TTC549 (cell line): ENCODE measurements at regions not wholly inside any gene's neighbourhood (a gene's known extent, or its start where the extent isn't known, plus 50 kb on each side); places are given as distances from the start of the nearest gene placed in this dataset.

ENCODE experiments used
- FAIRE-seq: peaks from 2 replicates; lab custom pipeline; 2012; peaks lifted over from hg19 to GRCh38; lab: Jason Lieb, UNC

DNA sequence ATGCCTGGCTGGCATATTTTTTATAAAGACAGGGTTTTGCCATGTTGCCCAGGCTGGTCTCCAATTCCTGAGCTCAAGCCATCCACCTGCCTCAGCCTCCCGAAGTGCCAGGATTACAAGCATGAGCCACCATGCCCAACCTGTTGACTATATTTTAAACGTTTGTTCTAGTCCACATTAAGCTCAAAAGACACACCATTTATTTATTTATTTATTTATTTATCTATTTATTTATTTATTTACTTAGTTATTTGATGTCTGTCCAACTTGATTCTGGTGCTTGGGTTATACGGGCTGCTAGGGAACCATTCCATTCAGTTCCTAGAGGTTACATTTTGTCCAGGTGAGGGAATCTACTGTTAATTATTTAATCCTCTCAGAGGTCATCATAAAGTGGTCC is 98.1 kb upstream of the ADGRL4 start:
- no peak for FAIRE-seq

DNA sequence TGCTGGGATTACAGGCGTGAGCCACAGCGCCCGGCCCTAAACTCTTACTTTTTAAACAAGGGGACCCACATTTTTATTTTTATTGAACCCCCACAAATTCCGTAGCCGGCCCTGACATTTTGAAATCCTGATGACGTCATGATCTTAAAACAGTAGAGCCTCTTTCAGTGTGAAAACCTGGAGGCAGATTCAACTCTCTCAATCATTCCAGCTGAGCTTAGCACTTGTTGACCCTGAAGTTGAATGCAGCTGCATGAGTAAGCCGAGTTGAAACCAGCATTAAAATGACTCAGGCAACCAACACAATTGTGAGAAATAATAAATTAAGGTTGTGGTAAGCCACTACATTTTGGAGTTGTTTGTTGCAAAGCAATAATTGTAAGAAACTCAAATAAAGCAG is 93.9 kb upstream of the ADGRL4 start:
- no peak for FAIRE-seq

DNA sequence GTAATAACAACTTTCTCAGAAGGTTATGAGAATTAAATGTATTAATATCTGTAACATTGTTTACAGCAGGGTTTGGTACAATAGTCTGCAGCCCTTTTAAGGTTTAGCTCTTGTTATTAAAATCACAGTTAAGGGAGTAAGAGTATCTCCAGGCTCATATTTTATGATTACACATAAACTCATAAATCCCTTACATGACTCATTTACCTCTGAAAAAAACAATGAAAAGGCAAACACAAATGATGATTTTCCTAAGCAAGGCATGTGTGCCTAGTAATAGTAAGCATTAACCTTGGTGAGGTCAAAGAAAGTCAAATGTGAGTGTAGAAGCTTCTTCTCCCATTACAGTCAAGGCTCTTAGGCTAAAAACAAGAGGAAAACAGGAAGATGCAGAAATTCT is 84.5 kb upstream of the ADGRL4 start:
- no peak for FAIRE-seq

- no peak for FAIRE-seq
Observed at GRCh38 chr1:79089946-79090345, 83.4 kb upstream of the ADGRL4 start.

DNA sequence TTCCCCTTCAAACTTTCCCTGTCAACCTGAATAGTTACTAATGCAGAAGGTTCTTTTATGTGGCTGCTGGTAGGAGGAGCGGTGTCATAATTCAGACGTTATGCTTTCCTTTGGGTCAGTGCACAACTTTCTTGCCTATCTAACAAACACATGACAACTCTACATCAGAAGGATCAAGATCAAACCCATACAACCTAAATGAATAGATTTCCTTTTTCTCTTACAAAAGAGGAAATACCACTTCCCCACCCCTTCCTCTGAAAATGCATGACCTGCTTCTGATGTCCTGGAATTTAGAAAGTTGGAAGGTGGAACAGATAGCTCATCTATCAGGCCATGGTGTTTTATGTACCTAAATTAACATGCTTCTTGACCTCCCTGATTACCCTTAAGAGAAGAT is 75.7 kb upstream of the ADGRL4 start:
- FAIRE-seq = no peak

- FAIRE-seq = no peak
Observed at GRCh38 chr1:79079770-79080169, 73.2 kb upstream of the ADGRL4 start.

DNA sequence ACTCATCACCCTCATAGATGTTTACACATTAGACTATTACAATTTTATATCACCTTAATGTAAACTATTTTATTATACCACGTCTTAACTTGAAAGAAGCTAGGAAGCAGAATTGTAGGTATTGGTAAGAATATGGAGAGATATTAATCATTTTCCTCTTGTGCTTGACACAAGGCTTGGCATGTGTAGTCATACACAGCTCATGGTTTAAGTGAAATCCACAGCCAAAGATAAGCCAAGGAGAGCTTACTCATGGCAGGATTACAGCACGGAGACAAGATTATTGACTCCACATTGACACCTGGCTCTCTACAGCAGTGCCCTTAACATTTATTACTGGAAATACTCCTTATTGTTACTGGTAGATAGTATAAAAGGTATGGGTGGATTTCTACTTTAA is 68.4 kb upstream of the ADGRL4 start:
- no peak for FAIRE-seq

DNA sequence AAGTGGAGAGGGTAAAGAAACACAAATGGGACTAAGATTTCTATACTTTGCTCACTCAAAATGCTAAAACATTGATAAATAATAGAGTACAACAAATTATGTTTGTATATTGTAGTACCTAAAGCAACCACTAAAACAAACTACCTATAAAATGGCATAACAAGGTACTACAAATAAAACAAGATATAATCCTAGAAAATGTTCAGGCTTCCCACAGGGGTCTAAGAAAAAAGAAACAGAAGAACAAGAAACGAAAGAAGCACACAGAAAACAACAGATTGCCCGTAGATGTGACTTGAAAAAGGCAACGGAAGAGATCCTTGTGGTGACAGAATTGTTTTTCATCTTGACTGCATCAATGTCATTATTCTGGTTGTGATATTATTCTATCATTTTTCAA is 63.3 kb upstream of the ADGRL4 start:
- no peak for FAIRE-seq

- FAIRE-seq = no peak
Observed at GRCh38 chr1:79059341-79059740, 52.8 kb upstream of the ADGRL4 start.
